Smooth muscle cell (in vitro differentiated cells): ENCODE measurements at regions not wholly inside any gene's neighbourhood (a gene's known extent, or its start where the extent isn't known, plus 50 kb on each side); places are given as distances from the start of the nearest gene placed in this dataset.

Experiments used
- DNase-seq: peaks from one replicate; lab custom pipeline; 2025; ENCODE audit not compliant: unreplicated experiment; lab: John Stamatoyannopoulos, UW
- H2AFZ ChIP-seq: fragments of 200-600 bp; sonication (generic); 2 replicates; pipeline ENCODE4 v1.6.0; 2016; ENCODE audit warnings: antibody characterized with exemption, low read depth, mild to moderate bottlenecking
- H3F3A ChIP-seq: fragments of 200-600 bp; sonication (generic); 2 replicates; pipeline ENCODE4 v1.6.0; 2017; ENCODE audit warnings: antibody characterized with exemption, low read depth
- H3K27ac ChIP-seq: fragments of 200-600 bp; sonication (generic); 2 replicates; pipeline ENCODE4 v1.5.1; 2016; ENCODE audit warnings: low read depth, mild to moderate bottlenecking
- H3K27me3 ChIP-seq: fragments of 200-600 bp; sonication (generic); 2 replicates; pipeline ENCODE4 v1.6.1; 2016; ENCODE audit warnings: low read depth, mild to moderate bottlenecking
- H3K36me3 ChIP-seq: fragments of 200-600 bp; sonication (generic); 2 replicates; pipeline ENCODE4 v1.5.1; 2016; ENCODE audit warnings: low read depth
- H3K4me1 ChIP-seq: fragments of 200-600 bp; sonication (generic); 2 replicates; pipeline ENCODE4 v1.5.1; 2016; ENCODE audit warnings: low read depth
- H3K4me2 ChIP-seq: fragments of 200-600 bp; sonication (generic); 2 replicates; pipeline ENCODE4 v1.6.0; 2016; ENCODE audit warnings: mild to moderate bottlenecking
- H3K4me3 ChIP-seq: fragments of 200-600 bp; sonication (generic); 2 replicates; pipeline ENCODE4 v1.5.1; 2016; ENCODE audit warnings: mild to moderate bottlenecking
- H3K79me2 ChIP-seq: fragments of 200-600 bp; sonication (generic); 2 replicates; pipeline ENCODE4 v1.6.0; 2016; ENCODE audit warnings: low read depth, mild to moderate bottlenecking
- H3K9ac ChIP-seq: fragments of 200-600 bp; sonication (generic); 2 replicates; pipeline ENCODE4 v1.6.0; 2016; ENCODE audit warnings: low read depth
- H3K9me3 ChIP-seq: fragments of 200-600 bp; sonication (generic); replicated peaks from 2 replicates; pipeline ENCODE4 v1.5.1; 2016; ENCODE audit warnings: low read depth
- H4K20me1 ChIP-seq: fragments of 200-600 bp; sonication (generic); 2 replicates; pipeline ENCODE4 v1.6.0; 2016; ENCODE audit warnings: low read depth
- CTCF ChIP-seq: fragments of 200-600 bp; sonication (generic); IDR thresholded peaks from 2 replicates; pipeline ENCODE4 v1.5.1; 2017; ENCODE audit warnings: borderline replicate concordance, mild to moderate bottlenecking, antibody characterized with exemption; ENCODE audit not compliant: insufficient read depth, poor library complexity, severe bottlenecking
- WGBS: methylation state at CpG from one replicate; pipeline ENCODE4 v1.1.7; 2016; ENCODE audit warnings: low lambda C conversion rate; 5-methylcytosine and 5-hydroxymethylcytosine counted together

- H2AFZ ChIP-seq: no peak overlapping the region
Observed at GRCh38 chr20:48339190-48339985, 488.4 kb downstream of the PREX1 start.

GRCh38 chr20:48338717-48339116 is 489.1 kb downstream of the PREX1 start:
- H3K4me2 ChIP-seq: peak overlapping the region; percentile 75
- H3K4me3 ChIP-seq: no peak overlapping the region

More at GRCh38 chr20:48339190-48339985, 488.4 kb downstream of the PREX1 start:
- H3K9me3 ChIP-seq: no peaks in the 10 kb centered on the region
- WGBS: 58% methylated on average over 13 of the region's 13 CpGs
- TF ChIP-seq CTCF: no peak
- peaks cover 9% of the 10 kb centered on the region for H3K4me1 ChIP-seq
- no peak overlapping the region for H3K4me3 ChIP-seq
- DNase-seq: no peak
- peak overlapping the region; percentile 88 for H3K27ac ChIP-seq
- H3K36me3 ChIP-seq: no peaks in the 10 kb centered on the region
- no peaks in the 10 kb centered on the region for H4K20me1 ChIP-seq
- H3F3A ChIP-seq: no peaks in the 10 kb centered on the region
- peak overlapping the region; percentile 75 for H3K4me2 ChIP-seq
- no peaks in the 10 kb centered on the region for H3K79me2 ChIP-seq
- H3K27me3 ChIP-seq: no peaks in the 10 kb centered on the region
- H3K9ac ChIP-seq: peak overlapping the region; percentile 80

GRCh38 chr20:48336597-48336996 is 491.2 kb downstream of the PREX1 start:
- no peaks in the 10 kb centered on the region for H4K20me1 ChIP-seq
- no peaks in the 10 kb centered on the region for H3F3A ChIP-seq
- no peak for DNase-seq
- no peak for TF ChIP-seq CTCF
- H3K4me3 ChIP-seq: no peak overlapping the region
- 13% methylated on average over 6 of the region's 6 CpGs for WGBS
- no peaks in the 10 kb centered on the region for H3K36me3 ChIP-seq
- no peak overlapping the region for H2AFZ ChIP-seq
- no peaks in the 10 kb centered on the region for H3K9me3 ChIP-seq
- peaks cover 13% of the 10 kb centered on the region for H3K4me1 ChIP-seq
- no peaks in the 10 kb centered on the region for H3K79me2 ChIP-seq
- H3K27ac ChIP-seq: peak overlapping the region; percentile 3
- H3K27me3 ChIP-seq: no peaks in the 10 kb centered on the region
- no peak overlapping the region for H3K9ac ChIP-seq
- peak overlapping the region; percentile 60 for H3K4me2 ChIP-seq

More at GRCh38 chr20:48338717-48339116, 489.1 kb downstream of the PREX1 start:
- no peaks in the 10 kb centered on the region for H3K27me3 ChIP-seq
- no peaks in the 10 kb centered on the region for H3K9me3 ChIP-seq
- H3K9ac ChIP-seq: peak overlapping the region; percentile 80
- peaks cover 9% of the 10 kb centered on the region for H3K4me1 ChIP-seq
- H4K20me1 ChIP-seq: no peaks in the 10 kb centered on the region
- no peaks in the 10 kb centered on the region for H3K36me3 ChIP-seq
- H3F3A ChIP-seq: no peaks in the 10 kb centered on the region
- no peaks in the 10 kb centered on the region for H3K79me2 ChIP-seq
- H2AFZ ChIP-seq: no peak overlapping the region
- no peak for DNase-seq
- peak overlapping the region; percentile 88 for H3K27ac ChIP-seq
- TF ChIP-seq CTCF: no peak
- WGBS: 60% methylated on average over 7 of the region's 7 CpGs
